OCI-LY7 (cell line): ENCODE measurements at regions not wholly inside any gene's neighbourhood (a gene's known extent, or its start where the extent isn't known, plus 50 kb on each side); places are given as distances from the start of the nearest gene placed in this dataset.

Source experiments
- EZH2phosphoT487 ChIP-seq: fragments of 200-600 bp; sonication (generic); IDR thresholded peaks from 2 replicates; pipeline ENCODE4 v1.6.1; 2018; ENCODE audit warnings: low read depth, borderline replicate concordance, mild to moderate bottlenecking, mixed run types, antibody characterized with exemption, low read length, moderate library complexity, mixed read lengths
- TF ChIP-seq, protein P1 (sequence below): fragments of 200-600 bp; sonication (generic); conservative IDR thresholded peaks from 2 replicates; pipeline ENCODE4 v1.5.1; 2014; ENCODE audit warnings: mild to moderate bottlenecking, antibody characterized with exemption, low read length, moderate library complexity, mixed read lengths

DNA sequence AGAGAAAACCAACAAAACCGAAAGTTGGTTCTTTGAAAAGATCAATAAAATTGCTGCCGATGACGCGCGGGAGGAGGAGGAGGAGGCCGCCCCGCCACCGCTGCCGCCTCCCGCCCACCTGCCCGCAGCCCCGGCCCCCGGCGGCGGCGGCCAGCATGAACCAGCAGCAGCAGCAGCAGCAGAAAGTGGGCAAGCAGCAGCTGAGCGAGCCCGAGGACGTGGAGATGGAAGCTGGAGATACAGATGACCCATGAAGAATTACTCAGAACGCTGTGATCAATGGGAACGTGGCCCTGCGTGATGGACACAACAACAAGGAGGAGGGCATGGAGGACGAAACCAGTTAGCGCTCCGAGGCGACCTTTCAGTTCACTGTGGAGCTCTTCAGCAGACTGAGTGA lies 53.9 kb upstream of the EFNA5 start:
- TF ChIP-seq, protein P1, sequence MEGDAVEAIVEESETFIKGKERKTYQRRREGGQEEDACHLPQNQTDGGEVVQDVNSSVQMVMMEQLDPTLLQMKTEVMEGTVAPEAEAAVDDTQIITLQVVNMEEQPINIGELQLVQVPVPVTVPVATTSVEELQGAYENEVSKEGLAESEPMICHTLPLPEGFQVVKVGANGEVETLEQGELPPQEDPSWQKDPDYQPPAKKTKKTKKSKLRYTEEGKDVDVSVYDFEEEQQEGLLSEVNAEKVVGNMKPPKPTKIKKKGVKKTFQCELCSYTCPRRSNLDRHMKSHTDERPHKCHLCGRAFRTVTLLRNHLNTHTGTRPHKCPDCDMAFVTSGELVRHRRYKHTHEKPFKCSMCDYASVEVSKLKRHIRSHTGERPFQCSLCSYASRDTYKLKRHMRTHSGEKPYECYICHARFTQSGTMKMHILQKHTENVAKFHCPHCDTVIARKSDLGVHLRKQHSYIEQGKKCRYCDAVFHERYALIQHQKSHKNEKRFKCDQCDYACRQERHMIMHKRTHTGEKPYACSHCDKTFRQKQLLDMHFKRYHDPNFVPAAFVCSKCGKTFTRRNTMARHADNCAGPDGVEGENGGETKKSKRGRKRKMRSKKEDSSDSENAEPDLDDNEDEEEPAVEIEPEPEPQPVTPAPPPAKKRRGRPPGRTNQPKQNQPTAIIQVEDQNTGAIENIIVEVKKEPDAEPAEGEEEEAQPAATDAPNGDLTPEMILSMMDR = no peak
- no peak for TF ChIP-seq EZH2phosphoT487
